ENCODE measurements at regions not wholly inside any gene's neighbourhood (a gene's known extent, or its start where the extent isn't known, plus 50 kb on each side); places are given as distances from the start of the nearest gene placed in this dataset.

- H3K4me1 ChIP-seq (ENCODE audit: control insufficient read depth, extremely low read depth, insufficient read depth, low read length) = no peaks in the 10 kb centered on the region
- no TSS peak for BruUV-seq (replicated peaks)
- H3K9me3 ChIP-seq (replicated peaks; ENCODE audit: control insufficient read depth, insufficient read depth, low read length) = no peaks in the 10 kb centered on the region
- ChIA-PET CTCF (interaction anchor here (1.4 kb wide), 1 partner anchor 17 kb away, joined by 3 read pairs; no protein-coding TSS in a partner anchor), POLR2A (no interaction called here)
- no peaks in the 10 kb centered on the region for H3K36me3 ChIP-seq (ENCODE audit: control insufficient read depth in 2 of 2, extremely low read depth in 1 of 2, insufficient read depth in 2 of 2, low read length in 2 of 2)
- H3K9ac ChIP-seq (replicated peaks; ENCODE audit: extremely low read depth, insufficient read depth, low read length) = no peak overlapping the region
- dilution Hi-C loops (cut with MboI; ENCODE audit: extremely low pct_ligation_motif_present, low sequenced_read_pairs) (no loop called here), intact Hi-C loops (cut with micrococcal nuclease) (no loop called here)
- no peak overlapping the region for H3K27ac ChIP-seq (ENCODE audit: insufficient read depth, low read depth, low read length)
- no peaks in the 10 kb centered on the region for H3K27me3 ChIP-seq (ENCODE audit: control insufficient read depth in 2 of 2, insufficient read depth in 2 of 2, low read length in 2 of 2)
- H2AFZ ChIP-seq (ENCODE audit: low read depth, low read length) = no peak overlapping the region
- no peak for DNase-seq (ENCODE audit: low read depth, low spot score)
- H3K4me3 ChIP-seq (replicated peaks in 1 of 3; ENCODE audit: insufficient read depth in 1 of 3, low read depth in 1 of 3, low read length in 3 of 3) = no peak overlapping the region
- H3K4me2 ChIP-seq (ENCODE audit: insufficient read depth, low read length) = no peak overlapping the region
- no peaks in the 10 kb centered on the region for H3K9me1 ChIP-seq (replicated peaks; ENCODE audit: control insufficient read depth, extremely low read depth, insufficient read depth, low read length)
- no peaks in the 10 kb centered on the region for H3K79me2 ChIP-seq (ENCODE audit: control insufficient read depth, insufficient read depth, low read length)
- no peak for FAIRE-seq
- TF ChIP-seq MYC (IDR thresholded peaks at IDR 0.05; ENCODE audit: low read depth, low read length) (no peak), MAX (IDR thresholded peaks at IDR 0.05; ENCODE audit: insufficient read depth, insufficient read length) (no peak), CTCF (IDR thresholded peaks at IDR 0.05; ENCODE audit: extremely low read depth in 1 of 2, insufficient read depth in 1 of 2, low read depth in 1 of 2, low read length in 2 of 2) (no peak), FOS (IDR thresholded peaks at IDR 0.05; ENCODE audit: borderline replicate concordance, insufficient read depth, low read length) (no peak), POLR2AphosphoS5 (IDR thresholded peaks at IDR 0.05; ENCODE audit: insufficient read depth, low read depth, low read length) (no peak), EZH2 (IDR thresholded peaks at IDR 0.05; ENCODE audit: borderline replicate concordance, low read depth, low read length, severe bottlenecking) (no peak), POLR2A (IDR thresholded peaks at IDR 0.05; ENCODE audit: low read depth, low read length) (no peak), GATA2 (IDR thresholded peaks at IDR 0.05; ENCODE audit: insufficient read depth, insufficient read length, low read depth, low read length) (no peak), JUN (IDR thresholded peaks at IDR 0.05; ENCODE audit: borderline replicate concordance, insufficient read depth, insufficient read length, low read depth) (no peak)
- no peaks in the 10 kb centered on the region for H4K20me1 ChIP-seq (replicated peaks; ENCODE audit: control insufficient read depth, extremely low read depth, insufficient read depth, low read length)
Observed at GRCh38 chr1:37171691-37172090, 137.4 kb upstream of the GRIK3 start.

All from endothelial cell of umbilical vein (primary cell).